K562 (cell line): ENCODE measurements at regions not wholly inside any gene's neighbourhood (a gene's known extent, or its start where the extent isn't known, plus 50 kb on each side); places are given as distances from the start of the nearest gene placed in this dataset.

Experiments
- ATAC-seq: fragments of 200-7000 bp; cut with Tn5 transposase; 3 replicates; pipeline ENCODE4 v1.9.1; 2020; ENCODE audit warnings: moderate library complexity
- BruUV-seq: library from RNA; stranded (reverse); fragments of 400-500 nt; replicated peaks from 2 replicates; lab custom pipeline; 2021; lab: Mats Ljungman, UMichigan
- CTCF ChIA-PET: fragments of 300-600 bp; formaldehyde crosslinking; extraction: SDS; loops from one replicate; lab custom pipeline; 2021; ENCODE audit warnings: low intra/inter-chr PET ratio; lab: Yijun Ruan, JAX
- POLR2A ChIA-PET: fragments of 300-600, 350-650 bp; sonication (Branson Sonifier 250); formaldehyde crosslinking; extraction: SDS; loops from one replicate; lab custom pipeline; 2021; ENCODE audit warnings: antibody characterized with exemption, inconsistent platforms; lab: Yijun Ruan, JAX
- DNase-seq, 4 experiments: peaks; one replicate each; pipeline versions ENCODE4 v3.0.0 to v3.0.0-alpha.2; 2011 to 2018; ENCODE audit warnings: low spot score in 3 of 4, mixed read lengths in 3 of 4; ENCODE audit errors: extremely low read depth in 1 of 4
- FAIRE-seq: peaks from 2 replicates; lab custom pipeline; 2011; peaks lifted over from hg19 to GRCh38; lab: Jason Lieb, UNC
- H2AFZ ChIP-seq: 2 replicates; pipeline ENCODE4 v1.6.0; 2011; ENCODE audit warnings: low read depth, low read length, control low read depth, inconsistent platforms
- H3K27ac ChIP-seq: fragments of 200-600 bp; 3 replicates; pipeline ENCODE4 v1.8.0; 2011; ENCODE audit warnings: low read depth, mild to moderate bottlenecking, control low read depth, inconsistent platforms, low read length, moderate library complexity, mixed read lengths; ENCODE audit errors: extremely low read depth
- H3K27me3 ChIP-seq, 2 experiments: fragments of 300-600 bp in 1 of 2; 2 replicates in 1 of 2; 3 replicates in 1 of 2; pipeline versions ENCODE4 v1.6.0 to v1.8.0; 2011; ENCODE audit warnings: inconsistent platforms in 2 of 2, low read length in 2 of 2, mild to moderate bottlenecking in 1 of 2, mixed read lengths in 1 of 2, moderate library complexity in 1 of 2; ENCODE audit not compliant: control insufficient read depth in 2 of 2, insufficient read depth in 2 of 2
- H3K36me3 ChIP-seq: fragments of 300-600 bp; 3 replicates; pipeline ENCODE4 v1.8.0; 2011; ENCODE audit warnings: mild to moderate bottlenecking, low read length, inconsistent platforms; ENCODE audit not compliant: control insufficient read depth, insufficient read depth
- H3K4me1 ChIP-seq, 2 experiments: fragments of 200-600 bp in 1 of 2; replicated peaks in 1 of 2; 2 replicates in 1 of 2; 3 replicates in 1 of 2; pipeline versions ENCODE4 v1.5.1 to v1.8.0; 2011; ENCODE audit warnings: inconsistent platforms in 2 of 2, low read length in 2 of 2, mild to moderate bottlenecking in 1 of 2, mixed read lengths in 1 of 2, moderate library complexity in 1 of 2; ENCODE audit not compliant: control insufficient read depth in 2 of 2, insufficient read depth in 2 of 2
- H3K4me2 ChIP-seq: 2 replicates; pipeline ENCODE4 v1.6.1; 2011; ENCODE audit warnings: low read length, control low read depth, inconsistent platforms, mixed read lengths; ENCODE audit not compliant: insufficient read depth
- H3K4me3 ChIP-seq: fragments of 200-600 bp; sonication (generic), shearing (Covaris generic); 2 replicates; pipeline ENCODE4 v1.5.1; 2016; ENCODE audit warnings: control low read depth, inconsistent platforms
- H3K79me2 ChIP-seq: fragments of 200-600 bp; 3 replicates; pipeline ENCODE4 v1.8.0; 2011; ENCODE audit warnings: low read length, inconsistent platforms; ENCODE audit not compliant: control insufficient read depth, insufficient read depth
- H3K9ac ChIP-seq, 2 experiments: 2 replicates each; pipeline versions ENCODE4 v1.6.0 to v1.6.1; 2011; ENCODE audit warnings: low read depth in 2 of 2, low read length in 2 of 2, control low read depth in 1 of 2, inconsistent platforms in 1 of 2, mild to moderate bottlenecking in 1 of 2, mixed read lengths in 1 of 2; ENCODE audit not compliant: insufficient read depth in 1 of 2
- H3K9me1 ChIP-seq: one replicate; pipeline ENCODE4 v1.6.0; 2011; ENCODE audit warnings: inconsistent platforms, mild to moderate bottlenecking, low read length, moderate library complexity; ENCODE audit not compliant: control insufficient read depth, insufficient read depth
- H3K9me3 ChIP-seq: replicated peaks from 2 replicates; pipeline ENCODE4 v1.5.1; 2011; ENCODE audit warnings: low read depth, low read length, inconsistent platforms; ENCODE audit not compliant: control insufficient read depth, insufficient read depth
- H4K20me1 ChIP-seq: replicated peaks from 2 replicates; pipeline ENCODE4 v1.6.1; 2011; ENCODE audit warnings: low read length, inconsistent platforms, mixed read lengths; ENCODE audit not compliant: control insufficient read depth, insufficient read depth
- E2F5 ChIP-seq: sonication (generic); formaldehyde crosslinking; IDR thresholded peaks from 2 replicates; pipeline ENCODE4 v1.8.0; 2022; ENCODE audit warnings: mild to moderate bottlenecking, missing genetic modification reagents
- ETV5 ChIP-seq: sonication (generic); formaldehyde crosslinking; IDR thresholded peaks from 2 replicates; pipeline ENCODE4 v1.4.0; 2020; ENCODE audit warnings: low read depth, mild to moderate bottlenecking, missing genetic modification reagents
- EZH2 ChIP-seq: IDR thresholded peaks from 2 replicates; pipeline ENCODE4 v1.6.1; 2012; ENCODE audit warnings: low read depth, mild to moderate bottlenecking, inconsistent platforms, low read length, borderline replicate concordance
- FOS ChIP-seq: IDR thresholded peaks from 3 replicates; pipeline ENCODE4 v1.6.1; 2011; ENCODE audit not compliant: insufficient read length; ENCODE audit errors: extremely low read depth
- FOXP4 ChIP-seq: sonication (generic); formaldehyde crosslinking; IDR thresholded peaks from 2 replicates; pipeline ENCODE4 v1.8.0; 2022; ENCODE audit warnings: mild to moderate bottlenecking, missing genetic modification reagents, borderline replicate concordance
- MEF2D ChIP-seq: conservative IDR thresholded peaks from 2 replicates; pipeline ENCODE4 v1.6.1; 2016; ENCODE audit warnings: low read depth, missing genetic modification characterization, missing compliant biosample characterization
- NELFE ChIP-seq: IDR thresholded peaks from 2 replicates; pipeline ENCODE4 v1.6.1; 2011; ENCODE audit warnings: mild to moderate bottlenecking; ENCODE audit not compliant: insufficient read depth, insufficient read length
- NFIX ChIP-seq: fragments of 250-450 bp; sonication (Bioruptor Pico); IDR thresholded peaks from 2 replicates; pipeline ENCODE4 v1.4.0; 2020; ENCODE audit warnings: low read depth, mild to moderate bottlenecking, moderate library complexity
- NFYB ChIP-seq: IDR thresholded peaks from 2 replicates; pipeline ENCODE4 v1.6.1; 2011; ENCODE audit warnings: mild to moderate bottlenecking, moderate library complexity; ENCODE audit not compliant: insufficient read length; ENCODE audit errors: extremely low read depth
- NONO ChIP-seq, 2 experiments: fragments of 200-400 bp in 1 of 2; fragments of 450-650 bp in 1 of 2; formaldehyde crosslinking in 1 of 2; IDR thresholded peaks; 2 replicates each; pipeline ENCODE4 v1.6.1; 2017; ENCODE audit warnings: low read depth in 2 of 2, mild to moderate bottlenecking in 2 of 2, moderate library complexity in 2 of 2, low read length in 1 of 2
- PHB ChIP-seq: fragments of 250-450 bp; sonication (Bioruptor Pico); IDR thresholded peaks from 2 replicates; pipeline ENCODE4 v1.5.0; 2021
- RBFOX2 ChIP-seq: fragments of 200-400 bp; formaldehyde crosslinking; IDR thresholded peaks from 2 replicates; pipeline ENCODE4 v1.6.1; 2017; ENCODE audit warnings: low read depth, mild to moderate bottlenecking, low read length, moderate library complexity
- SRF ChIP-seq, 2 experiments: fragments of 250-450, 450-650 bp in 1 of 2; sonication (Bioruptor Pico) in 1 of 2; sonication (generic) in 1 of 2; formaldehyde crosslinking; IDR thresholded peaks; 2 replicates each; pipeline versions ENCODE4 v1.5.0 to v1.5.1; 2020 to 2022; ENCODE audit warnings: mild to moderate bottlenecking in 1 of 2, missing genetic modification reagents in 1 of 2
- ZC3H8 ChIP-seq: fragments of 450-650 bp; IDR thresholded peaks from 2 replicates; pipeline ENCODE4 v1.6.1; 2017
- ZNF134 ChIP-seq: fragments of 250-450 bp; sonication (Bioruptor Pico); conservative IDR thresholded peaks from 2 replicates; pipeline ENCODE4 v1.4.0; 2020
- ZNF217 ChIP-seq: sonication (generic); formaldehyde crosslinking; IDR thresholded peaks from 2 replicates; pipeline ENCODE4 v1.8.0; 2022; ENCODE audit warnings: mild to moderate bottlenecking, missing genetic modification reagents
- ZNF23 ChIP-seq: fragments of 250-450 bp; sonication (Bioruptor Pico); IDR thresholded peaks from 2 replicates; pipeline ENCODE4 v1.4.0; 2020; ENCODE audit warnings: mild to moderate bottlenecking
- ZNF57 ChIP-seq: fragments of 450-650 bp; formaldehyde crosslinking; IDR thresholded peaks from 2 replicates; pipeline ENCODE4 v1.4.0; 2020; ENCODE audit warnings: mild to moderate bottlenecking, moderate library complexity
- ZNF586 ChIP-seq: fragments of 450-650 bp; formaldehyde crosslinking; conservative IDR thresholded peaks from 2 replicates; pipeline ENCODE4 v1.4.0; 2020; ENCODE audit warnings: mild to moderate bottlenecking, moderate library complexity
- ZSCAN29 ChIP-seq: fragments of 450-650 bp; IDR thresholded peaks from 2 replicates; pipeline ENCODE4 v1.6.1; 2017
- WGBS: fragments of 100-300 bp; shearing (Covaris generic); methylation state at CpG from one replicate; pipeline ENCODE4 v1.1.6; 2016; ENCODE audit warnings: low coverage, mixed read lengths; ENCODE audit not compliant: insufficient coverage; ENCODE audit errors: missing lambda C conversion rate; 5-methylcytosine and 5-hydroxymethylcytosine counted together
- in situ Hi-C: fragments of 300-500 bp; cut with MboI; formaldehyde crosslinking; loops from 4 replicates; pipeline ENCODE4 v1.15.0; 2018; ENCODE audit warnings: inconsistent platforms, mixed read lengths
- intact Hi-C: fragments of 100-400 bp; cut with micrococcal nuclease; formaldehyde crosslinking; loops from 2 replicates; pipeline ENCODE4 v1.14.2; 2022

GRCh38 chr12:105640761-105641160 is 310.3 kb downstream of the C12orf75 start:
- intact Hi-C loops (no loop called here), in situ Hi-C loops (no loop called here)
- H3K79me2 ChIP-seq, result no peaks in the 10 kb centered on the region
- ATAC-seq (no peak), DNase-seq (no peak), FAIRE-seq (no peak)
- no peaks in the 10 kb centered on the region for H3K27me3 ChIP-seq
- CTCF ChIA-PET, result no interaction called here
- POLR2A ChIA-PET, result no interaction called here
- no peak overlapping the region for H3K9ac ChIP-seq
- TF ChIP-seq NONO (IDR thresholded peaks at IDR 0.05; ENCODE audit: low read depth in 2 of 2, low read length in 1 of 2) (no peak), RBFOX2 (no peak), ZNF57 (CRISPR knock-in tag) (no peak), ETV5 (no peak), SRF (CRISPR knock-in tag; IDR thresholded peaks at IDR 0.05) (no peak), PHB (CRISPR knock-in tag) (no peak), FOS (no peak), NELFE (no peak), MEF2D (tag) (no peak), ZNF586 (no peak), ZNF23 (no peak), ZNF134 (CRISPR knock-in tag) (no peak), FOXP4 (CRISPR knock-in tag) (no peak), E2F5 (CRISPR knock-in tag) (no peak), NFYB (no peak), ZSCAN29 (no peak), NFIX (CRISPR knock-in tag) (no peak), ZNF217 (CRISPR knock-in tag) (no peak), EZH2 (no peak), ZC3H8 (no peak)
- no peaks in the 10 kb centered on the region for H3K9me1 ChIP-seq
- no peak overlapping the region for H3K4me2 ChIP-seq
- H3K27ac ChIP-seq, result no peak overlapping the region
- H3K4me1 ChIP-seq, result no peaks in the 10 kb centered on the region
- no peaks in the 10 kb centered on the region for H3K9me3 ChIP-seq
- no TSS peak for BruUV-seq
- no CpG with 5 or more reads among the region's 1 CpG for WGBS
- no peak overlapping the region for H3K4me3 ChIP-seq
- no peak overlapping the region for H2AFZ ChIP-seq
- H3K36me3 ChIP-seq, result no peaks in the 10 kb centered on the region
- H4K20me1 ChIP-seq, result no peaks in the 10 kb centered on the region
